HG03521 (cell line): ENCODE measurements at regions not wholly inside any gene's neighbourhood (a gene's known extent, or its start where the extent isn't known, plus 50 kb on each side); places are given as distances from the start of the nearest gene placed in this dataset.

Experiments used
- ATAC-seq: cut with Tn5 transposase; IDR thresholded peaks from one replicate; pipeline ENCODE4 v1.9.1; 2021; ENCODE audit warnings: mild to moderate bottlenecking, moderate library complexity; ENCODE audit not compliant: unreplicated experiment

DNA sequence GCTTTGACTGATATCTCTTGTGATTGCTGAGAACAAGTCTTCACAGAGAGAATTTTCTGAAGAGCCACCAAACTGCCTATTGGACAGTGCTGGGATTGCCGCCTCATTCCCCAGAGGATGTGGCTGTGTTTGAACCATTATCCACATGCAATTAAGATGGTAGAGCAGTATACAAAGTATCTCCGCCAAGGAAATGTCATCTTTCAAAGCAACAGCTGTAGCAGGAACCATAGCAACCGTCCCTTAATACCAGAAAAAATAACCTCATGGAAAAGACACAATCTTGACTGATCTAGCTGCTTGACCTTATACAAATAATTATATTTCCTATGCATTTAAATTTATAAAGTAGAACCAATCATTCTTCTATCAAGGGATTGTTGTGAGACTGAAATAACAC, 772.6 kb upstream of the FAM98A start:
- ATAC-seq: no peak

GRCh38 chr2:34368304-34368703, 769.2 kb upstream of the FAM98A start:
- no peak for ATAC-seq

DNA sequence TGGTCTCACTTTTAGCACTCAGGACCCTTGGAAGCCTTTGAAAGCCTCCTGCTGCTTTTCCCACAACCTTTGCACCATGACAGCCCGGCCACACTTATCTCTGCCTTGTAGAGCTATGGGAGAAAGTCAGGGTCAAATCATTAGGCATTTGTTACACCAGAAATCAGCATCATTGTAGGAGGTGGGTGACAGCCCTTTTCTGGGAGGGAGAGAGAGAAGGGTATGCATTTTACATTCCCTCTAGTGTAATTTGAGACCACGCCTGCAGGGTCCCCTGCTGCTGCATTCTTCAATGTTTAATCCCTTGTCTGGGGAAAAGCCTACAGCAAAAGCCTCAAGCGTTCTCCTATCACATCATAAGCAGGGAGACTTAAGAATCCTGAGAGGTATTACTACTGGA, 766.8 kb upstream of the FAM98A start:
- ATAC-seq: no peak

DNA sequence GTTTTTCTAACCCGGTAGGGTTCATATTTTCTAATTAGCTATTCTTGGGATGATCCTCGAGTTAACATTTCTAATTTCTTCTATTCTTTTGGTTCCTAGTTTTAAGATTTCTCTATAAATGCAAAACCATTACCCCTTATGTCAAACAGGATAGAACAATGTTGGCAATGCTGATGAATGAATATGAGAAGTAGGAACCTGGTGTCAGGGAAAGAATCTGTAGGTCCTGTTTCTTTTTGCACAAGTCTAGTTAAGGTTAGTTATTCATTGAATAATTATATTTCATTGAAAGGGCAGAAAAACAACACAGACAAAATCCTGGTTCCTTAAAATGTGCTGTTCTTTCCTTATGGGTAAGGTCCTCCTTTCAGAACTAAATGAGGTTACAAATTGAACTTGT, 766.4 kb upstream of the FAM98A start:
- ATAC-seq: no peak

GRCh38 chr2:34353509-34354113, 754.5 kb upstream of the FAM98A start:
- ATAC-seq: no peak

- no peak for ATAC-seq
Observed at GRCh38 chr2:34349527-34349926, 750.4 kb upstream of the FAM98A start.

DNA sequence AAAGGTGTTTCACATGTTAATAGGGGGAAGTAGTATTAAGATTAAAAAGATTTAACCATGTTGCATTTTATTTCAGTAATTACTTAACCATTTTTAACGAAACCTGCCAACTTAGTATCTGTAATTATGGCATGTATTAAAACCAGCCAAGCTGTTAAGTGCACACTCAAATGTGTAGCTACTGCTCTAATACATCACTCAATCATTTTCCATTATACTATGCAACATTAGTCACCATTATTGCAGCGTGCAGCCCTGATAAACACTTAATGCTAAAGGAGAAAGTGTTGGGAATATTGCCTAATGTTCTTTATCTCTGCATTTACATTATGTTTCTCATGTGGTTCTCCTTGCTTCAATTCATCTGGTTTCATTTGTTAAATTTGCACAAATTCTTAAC, 745.9 kb upstream of the FAM98A start:
- no peak for ATAC-seq

DNA sequence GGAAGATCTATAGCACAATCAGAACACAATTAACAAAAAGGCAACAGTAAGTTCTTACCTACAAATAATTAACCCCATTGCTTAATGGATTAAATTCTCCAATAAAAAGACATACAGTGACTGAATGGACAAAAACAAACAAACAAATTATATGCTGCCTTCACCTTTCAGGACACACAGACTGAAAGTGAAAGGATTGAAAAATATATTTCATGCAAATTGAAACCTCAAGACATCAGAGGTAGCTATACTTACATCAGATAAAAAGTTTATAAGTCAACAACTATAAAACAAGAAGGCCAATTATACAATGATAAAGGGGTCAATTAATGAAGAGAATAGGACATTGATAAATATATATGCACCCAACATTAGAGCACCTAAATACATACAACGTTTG, 741.2 kb upstream of the FAM98A start:
- no peak for ATAC-seq

DNA sequence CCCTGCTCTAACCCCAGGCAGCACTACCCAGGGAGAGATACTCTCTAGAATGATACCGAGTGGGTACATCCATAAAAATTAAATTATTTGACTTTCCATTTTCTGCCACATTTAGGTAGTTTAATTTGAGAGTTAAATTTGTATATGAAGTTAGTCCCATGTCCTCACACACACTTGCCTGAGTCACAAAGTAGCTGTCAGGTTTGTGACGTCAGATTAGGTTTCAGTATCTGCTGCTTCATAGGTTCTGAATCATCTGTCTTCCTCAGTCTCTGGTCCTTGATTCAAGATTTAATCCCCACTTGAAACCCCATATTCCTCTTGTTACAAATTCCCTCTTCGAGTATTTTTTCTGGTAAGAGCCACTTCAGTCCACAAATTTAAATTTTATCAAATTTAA, 738.6 kb upstream of the FAM98A start:
- ATAC-seq: no peak

DNA sequence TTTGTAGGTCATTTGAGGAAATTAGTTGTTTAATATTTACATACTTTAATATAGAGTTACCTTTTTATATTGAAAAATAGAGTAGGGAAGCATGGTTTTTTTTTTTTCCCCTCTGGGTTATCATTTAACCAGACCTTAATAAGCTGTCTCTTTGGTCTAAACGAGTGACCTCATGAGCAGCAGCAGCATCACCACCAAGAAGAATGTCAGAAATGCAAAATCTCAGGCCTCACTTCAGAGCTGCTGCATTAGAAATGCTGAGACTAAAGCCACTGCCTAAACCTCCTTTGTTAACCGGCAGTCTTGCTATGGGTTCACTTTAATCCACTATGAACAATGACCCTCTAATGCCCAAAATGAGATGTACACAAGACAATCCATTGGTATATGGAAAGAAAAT, 733.7 kb upstream of the FAM98A start:
- no peak for ATAC-seq

- ATAC-seq: no peak
Observed at GRCh38 chr2:34320056-34320455, 721.0 kb upstream of the FAM98A start.

DNA sequence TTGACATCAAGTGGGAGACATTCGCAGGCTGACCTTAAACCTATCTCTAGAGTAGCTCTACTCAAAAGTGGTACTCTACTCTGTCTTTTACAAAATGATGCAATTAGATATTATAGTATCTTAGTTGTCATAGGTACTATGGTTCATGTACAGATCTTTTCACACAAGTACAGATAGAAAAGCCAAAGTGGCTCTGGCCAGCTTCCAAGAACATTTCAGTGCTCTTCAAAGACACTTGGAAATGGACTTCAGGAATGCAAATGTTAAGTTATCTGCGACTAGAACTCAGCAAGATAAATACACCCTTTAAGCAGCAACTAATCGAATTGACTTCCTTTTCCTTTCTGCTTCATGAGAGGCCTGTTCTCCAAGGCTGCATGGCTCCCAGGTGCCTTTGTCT, 718.7 kb upstream of the FAM98A start:
- no peak for ATAC-seq

DNA sequence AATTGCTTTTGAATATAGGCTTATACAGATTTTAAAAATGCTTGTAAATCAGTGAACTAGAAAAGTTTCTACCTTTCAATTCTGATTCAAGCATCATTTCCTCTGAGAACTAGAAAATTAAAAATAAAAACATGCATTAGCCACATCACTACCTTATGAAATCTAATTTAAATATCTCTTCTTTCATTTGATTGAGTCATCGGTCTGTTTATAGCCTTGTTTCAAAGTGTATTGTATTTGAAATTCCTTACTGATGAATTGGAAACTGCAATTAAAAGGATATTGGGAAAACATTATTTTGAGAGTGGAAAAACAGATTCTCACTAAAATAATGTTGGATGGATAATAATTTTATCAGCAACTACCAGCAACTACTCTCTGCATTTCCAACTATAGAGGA, 717.7 kb upstream of the FAM98A start:
- no peak for ATAC-seq

- no peak for ATAC-seq
Observed at GRCh38 chr2:34311816-34312215, 712.7 kb upstream of the FAM98A start.

DNA sequence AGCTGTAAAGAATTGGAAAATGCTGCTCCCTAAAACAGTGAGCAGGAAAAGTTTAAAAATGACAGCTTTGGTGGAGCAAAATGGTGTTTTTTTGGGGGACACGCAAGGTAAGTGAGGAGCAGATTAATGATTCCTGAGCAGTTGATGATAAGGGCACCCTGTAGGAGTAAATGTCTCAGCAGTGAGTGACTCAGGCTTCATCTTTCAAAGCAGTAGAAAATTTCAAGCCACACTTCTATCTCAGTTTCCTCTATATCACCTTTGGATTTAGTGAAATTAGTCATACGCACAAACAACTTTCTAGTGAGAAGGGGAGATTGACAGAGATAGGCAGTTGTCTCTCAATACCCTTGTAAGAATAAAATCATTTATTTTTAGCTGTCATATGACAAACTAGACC, 709.0 kb upstream of the FAM98A start:
- no peak for ATAC-seq

GRCh38 chr2:34307636-34308035, 708.5 kb upstream of the FAM98A start:
- no peak for ATAC-seq

- ATAC-seq: no peak
Observed at GRCh38 chr2:34306745-34307144, 707.6 kb upstream of the FAM98A start.

- no peak for ATAC-seq
Observed at GRCh38 chr2:34305587-34305986, 706.5 kb upstream of the FAM98A start.

- ATAC-seq: no peak
Observed at GRCh38 chr2:34294961-34295360, 695.9 kb upstream of the FAM98A start.

- ATAC-seq: no peak
Observed at GRCh38 chr2:34291076-34291475, 692.0 kb upstream of the FAM98A start.

- no peak for ATAC-seq
Observed at GRCh38 chr2:34288016-34288415, 688.9 kb upstream of the FAM98A start.

DNA sequence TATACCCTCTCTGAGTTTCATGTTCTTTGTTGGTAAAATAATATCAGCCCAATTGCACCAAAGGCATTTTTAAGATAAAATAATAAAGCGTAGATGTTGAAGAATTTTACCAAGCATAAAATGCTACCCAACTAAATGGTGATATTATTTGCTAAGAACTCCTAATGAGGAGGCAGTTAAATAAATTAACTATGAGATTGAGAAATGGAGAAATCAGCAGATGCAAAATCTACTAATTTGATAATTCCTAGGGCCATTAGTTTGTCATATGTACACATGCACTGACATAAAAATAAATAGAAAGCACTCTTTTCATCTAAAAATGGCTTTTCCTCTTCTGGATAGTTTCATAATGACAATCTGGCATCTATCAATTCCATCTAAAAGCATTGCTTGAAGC, 681.5 kb upstream of the FAM98A start:
- no peak for ATAC-seq

DNA sequence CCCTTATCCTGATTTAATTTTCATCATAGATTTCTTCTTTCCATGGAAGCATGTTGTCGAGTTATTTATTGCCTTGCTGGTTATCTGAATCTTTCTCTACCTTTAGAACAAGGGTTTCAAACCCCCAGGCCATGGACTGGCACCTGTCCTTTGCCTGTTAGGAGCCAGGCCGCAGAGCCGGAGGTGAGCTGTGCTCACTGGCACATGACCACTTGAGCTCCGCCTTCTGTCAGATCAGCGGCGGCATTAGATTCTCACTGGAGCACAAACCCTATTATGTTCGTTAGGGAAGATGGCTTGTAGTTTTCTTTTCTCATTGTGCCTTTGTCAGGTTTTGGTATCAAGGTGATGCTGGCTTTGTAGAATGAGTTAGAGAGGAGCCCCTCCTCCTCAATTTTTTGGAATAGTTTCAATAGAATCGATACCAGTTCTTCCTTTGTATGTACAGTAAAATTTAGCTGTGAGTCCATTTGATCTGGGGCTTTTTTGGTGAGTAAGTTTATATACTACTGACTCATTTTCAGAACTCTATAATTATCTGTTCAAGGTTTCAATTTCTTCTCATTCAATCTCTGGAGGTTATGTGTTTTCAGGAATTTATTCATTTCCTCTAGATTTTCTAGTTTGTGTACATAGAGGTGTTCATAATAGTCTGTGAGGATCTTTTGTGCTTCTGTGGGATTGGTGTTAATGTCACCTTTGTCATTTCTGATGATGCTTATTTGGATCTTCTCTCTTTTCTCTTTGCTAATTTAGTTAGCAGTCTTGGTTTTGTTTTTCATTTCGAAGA, 668.0 kb upstream of the FAM98A start:
- ATAC-seq: no peak
